GM10248 (cell line): ENCODE measurements at regions not wholly inside any gene's neighbourhood (a gene's known extent, or its start where the extent isn't known, plus 50 kb on each side); places are given as distances from the start of the nearest gene placed in this dataset.

ENCODE experiments used
- CTCF ChIA-PET: fragments of 300-600 bp; sonication (Branson Sonifier 250); formaldehyde crosslinking; extraction: SDS; loops from one replicate; lab custom pipeline; 2021; ENCODE audit warnings: antibody characterized with exemption; lab: Yijun Ruan, JAX
- POLR2A ChIA-PET: fragments of 350-650 bp; sonication (Branson Sonifier 250); formaldehyde crosslinking; extraction: SDS; loops from one replicate; lab custom pipeline; 2020; ENCODE audit warnings: antibody characterized with exemption; lab: Yijun Ruan, JAX
- DNase-seq: peaks from one replicate; pipeline ENCODE4 v3.0.0; 2012; ENCODE audit errors: extremely low spot score
- TF ChIP-seq, protein P1 (sequence below): IDR thresholded peaks from 2 replicates; pipeline ENCODE4 v1.5.1; 2012; ENCODE audit warnings: mild to moderate bottlenecking, low read depth; ENCODE audit errors: extremely low read depth, missing control alignments, control extremely low read depth

GRCh38 chr5:174339130-174339529 lies 293.6 kb downstream of the NSG2 start:
- TF ChIP-seq, protein P1, sequence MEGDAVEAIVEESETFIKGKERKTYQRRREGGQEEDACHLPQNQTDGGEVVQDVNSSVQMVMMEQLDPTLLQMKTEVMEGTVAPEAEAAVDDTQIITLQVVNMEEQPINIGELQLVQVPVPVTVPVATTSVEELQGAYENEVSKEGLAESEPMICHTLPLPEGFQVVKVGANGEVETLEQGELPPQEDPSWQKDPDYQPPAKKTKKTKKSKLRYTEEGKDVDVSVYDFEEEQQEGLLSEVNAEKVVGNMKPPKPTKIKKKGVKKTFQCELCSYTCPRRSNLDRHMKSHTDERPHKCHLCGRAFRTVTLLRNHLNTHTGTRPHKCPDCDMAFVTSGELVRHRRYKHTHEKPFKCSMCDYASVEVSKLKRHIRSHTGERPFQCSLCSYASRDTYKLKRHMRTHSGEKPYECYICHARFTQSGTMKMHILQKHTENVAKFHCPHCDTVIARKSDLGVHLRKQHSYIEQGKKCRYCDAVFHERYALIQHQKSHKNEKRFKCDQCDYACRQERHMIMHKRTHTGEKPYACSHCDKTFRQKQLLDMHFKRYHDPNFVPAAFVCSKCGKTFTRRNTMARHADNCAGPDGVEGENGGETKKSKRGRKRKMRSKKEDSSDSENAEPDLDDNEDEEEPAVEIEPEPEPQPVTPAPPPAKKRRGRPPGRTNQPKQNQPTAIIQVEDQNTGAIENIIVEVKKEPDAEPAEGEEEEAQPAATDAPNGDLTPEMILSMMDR: no peak
- CTCF ChIA-PET: interaction anchor here (0.9 kb wide), 1 partner anchor 12 kb away, joined by 3 read pairs; no protein-coding TSS in a partner anchor
- no peak for DNase-seq
- POLR2A ChIA-PET: no interaction called here

DNA sequence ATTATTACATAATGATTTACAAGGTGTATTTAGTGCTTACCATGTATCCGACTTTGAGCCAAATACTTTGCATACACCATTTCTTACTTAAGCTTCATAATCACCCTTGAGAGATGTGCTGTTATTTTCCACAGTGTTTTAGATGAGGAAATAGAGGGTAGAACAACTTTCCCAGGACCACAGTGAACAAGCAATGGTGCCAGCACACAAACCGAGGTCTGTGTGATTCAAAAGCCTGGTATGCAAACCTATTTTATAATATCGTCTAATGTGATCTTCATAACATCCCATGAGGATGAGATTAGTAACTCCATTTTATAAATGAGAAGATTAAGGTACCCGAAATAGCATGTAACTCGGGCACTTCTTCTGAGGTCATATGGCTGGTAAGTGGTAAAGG lies 294.7 kb downstream of the NSG2 start:
- TF ChIP-seq, protein P1: no peak
- ChIA-PET CTCF (interaction anchor here (1.2 kb wide), 2 partner anchors 16 to 79 kb away, joined by 3 to 4 read pairs; no protein-coding TSS in a partner anchor), POLR2A (no interaction called here)
- no peak for DNase-seq

DNA sequence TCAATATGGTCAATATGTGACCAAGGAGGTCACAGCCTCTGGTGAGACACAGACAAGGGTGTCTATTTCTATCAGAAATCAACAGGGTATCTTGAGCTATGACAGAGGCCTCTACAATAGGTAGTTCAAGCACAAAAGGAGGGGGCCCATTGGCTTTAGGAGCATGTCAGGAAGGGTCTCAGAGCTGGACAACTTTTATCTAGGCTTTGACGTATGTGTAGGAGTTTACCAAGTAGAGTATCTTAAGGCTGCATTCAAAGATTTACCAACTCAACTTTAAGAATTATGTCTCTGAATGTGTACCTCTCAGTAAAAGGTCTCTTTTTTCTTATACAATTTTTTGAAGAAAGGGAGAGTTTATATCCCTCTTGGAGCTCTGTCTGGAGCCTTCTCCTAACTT lies 297.2 kb downstream of the NSG2 start:
- TF ChIP-seq, protein P1: no peak
- no peak for DNase-seq
- POLR2A ChIA-PET: no interaction called here
- CTCF ChIA-PET: interaction anchor here (1.0 to 2.4 kb wide), 2 partner anchors 13 to 31 kb away, joined by 3 to 5 read pairs; no protein-coding TSS in a partner anchor

DNA sequence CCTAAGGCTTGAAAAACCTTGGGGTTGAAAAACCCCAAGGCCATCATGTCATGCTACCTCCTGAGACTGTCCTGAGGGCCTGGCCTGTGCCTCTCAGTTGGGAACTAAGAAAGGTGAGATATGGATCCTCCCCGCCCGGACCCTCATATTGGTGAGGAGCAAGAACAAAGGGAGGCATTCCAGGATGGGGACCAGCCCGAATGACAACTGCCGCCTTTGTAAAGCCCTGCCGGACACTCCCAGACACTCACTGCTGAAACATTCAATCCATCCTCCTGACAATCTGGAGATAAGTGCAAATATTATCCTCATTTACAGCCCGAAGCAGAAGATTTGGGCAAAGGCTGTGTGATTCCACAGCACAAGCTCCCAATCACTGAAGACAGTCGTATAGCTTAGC lies 298.3 kb downstream of the NSG2 start:
- TF ChIP-seq, protein P1: no peak
- DNase-seq: no peak
- POLR2A ChIA-PET: no interaction called here

DNA sequence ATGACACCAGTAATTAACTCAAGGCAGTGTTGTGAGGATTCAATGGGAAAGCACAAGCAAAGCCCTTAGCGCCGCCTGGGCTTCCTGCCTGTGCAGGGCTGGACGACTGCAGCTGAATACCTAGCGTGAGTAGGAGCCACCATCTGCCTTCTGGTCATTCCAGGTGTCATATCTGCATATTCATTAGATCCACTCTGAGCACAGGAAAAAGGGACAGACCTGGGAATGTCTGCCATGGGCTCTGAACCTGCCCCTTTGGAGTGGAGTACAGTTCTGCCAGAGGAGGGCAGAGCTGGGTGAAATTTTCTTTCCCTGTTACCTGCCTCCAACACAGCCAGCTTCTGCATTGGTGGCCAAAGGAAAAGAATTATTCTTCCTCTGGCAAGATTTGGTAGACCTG lies 298.8 kb downstream of the NSG2 start:
- TF ChIP-seq, protein P1: no peak
- CTCF ChIA-PET: interaction anchor here (2.4 kb wide), 1 partner anchor 14 kb away, joined by 5 read pairs; no protein-coding TSS in a partner anchor
- POLR2A ChIA-PET: no interaction called here
- no peak for DNase-seq

More for the DNA sequence above, 298.3 kb downstream of the NSG2 start:
- CTCF ChIA-PET: interaction anchor here (2.4 kb wide), 1 partner anchor 14 kb away, joined by 5 read pairs; no protein-coding TSS in a partner anchor

GRCh38 chr5:174347183-174347582 lies 301.7 kb downstream of the NSG2 start:
- ChIA-PET CTCF (no interaction called here), POLR2A (no interaction called here)
- TF ChIP-seq, protein P1: no peak
- no peak for DNase-seq
